ENCODE measurements at regions not wholly inside any gene's neighbourhood (a gene's known extent, or its start where the extent isn't known, plus 50 kb on each side); places are given as distances from the start of the nearest gene placed in this dataset.

DNA sequence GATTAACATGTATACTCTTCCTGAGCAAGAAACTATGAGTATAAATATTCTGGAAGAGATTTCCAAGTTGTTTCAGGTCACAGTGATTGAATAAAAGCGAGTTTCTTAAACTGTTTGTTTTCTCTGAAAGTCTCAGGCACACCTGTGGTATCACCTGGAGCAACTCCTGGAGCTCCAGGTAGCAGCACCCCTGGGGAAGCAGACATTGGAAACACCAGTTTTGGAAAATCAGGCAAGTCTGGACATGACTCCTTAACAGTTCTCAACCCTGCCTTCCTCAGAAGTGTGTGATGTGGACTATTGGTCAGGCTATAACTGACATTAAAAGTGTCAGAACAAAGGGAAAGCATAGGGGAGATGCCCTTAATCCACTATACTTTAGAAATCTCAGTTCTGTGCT lies 217.6 kb upstream of the CNTN1 start:
- TF ChIP-seq CTCF (IDR thresholded peaks at IDR 0.05) (no peak), POLR2AphosphoS5 (IDR thresholded peaks at IDR 0.05) (no peak)

Measured in stomach (tissue), 4 donors.